ENCODE measurements at regions not wholly inside any gene's neighbourhood (a gene's known extent, or its start where the extent isn't known, plus 50 kb on each side); places are given as distances from the start of the nearest gene placed in this dataset.

DNA sequence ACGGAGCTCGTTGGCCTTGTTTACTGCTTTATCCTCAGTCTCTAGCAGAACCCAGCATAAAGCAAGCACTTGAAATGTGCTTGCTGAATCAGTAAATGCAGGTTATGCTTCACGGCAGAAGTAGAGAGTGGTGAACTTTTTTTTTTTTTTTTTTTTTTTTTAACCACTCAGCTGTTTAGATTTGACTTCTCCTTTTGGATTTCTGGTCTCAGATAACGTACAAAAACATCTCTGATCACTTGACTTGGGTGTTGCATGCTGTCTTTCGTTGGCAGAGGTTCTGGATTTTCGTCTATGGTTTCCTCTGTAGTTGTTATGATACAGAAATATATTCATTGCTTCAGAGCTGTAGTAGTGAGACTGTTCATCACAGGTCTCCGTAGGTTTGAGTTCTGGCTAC, 242.5 kb upstream of the HABP2 start:
- H3K4me3 Mint-ChIP-seq, result no peak overlapping the region
- H3K36me3 Mint-ChIP-seq (ENCODE audit: insufficient read depth), result no peaks in the 10 kb centered on the region
- H3K27me3 Mint-ChIP-seq (ENCODE audit: low read depth), result peaks cover 4% of the 10 kb centered on the region
- no peaks in the 10 kb centered on the region for H3K4me1 Mint-ChIP-seq (ENCODE audit: low read depth)
- H3K9me3 Mint-ChIP-seq, result no peaks in the 10 kb centered on the region
- DNase-seq, result no peak
- no peak for ATAC-seq

DNA sequence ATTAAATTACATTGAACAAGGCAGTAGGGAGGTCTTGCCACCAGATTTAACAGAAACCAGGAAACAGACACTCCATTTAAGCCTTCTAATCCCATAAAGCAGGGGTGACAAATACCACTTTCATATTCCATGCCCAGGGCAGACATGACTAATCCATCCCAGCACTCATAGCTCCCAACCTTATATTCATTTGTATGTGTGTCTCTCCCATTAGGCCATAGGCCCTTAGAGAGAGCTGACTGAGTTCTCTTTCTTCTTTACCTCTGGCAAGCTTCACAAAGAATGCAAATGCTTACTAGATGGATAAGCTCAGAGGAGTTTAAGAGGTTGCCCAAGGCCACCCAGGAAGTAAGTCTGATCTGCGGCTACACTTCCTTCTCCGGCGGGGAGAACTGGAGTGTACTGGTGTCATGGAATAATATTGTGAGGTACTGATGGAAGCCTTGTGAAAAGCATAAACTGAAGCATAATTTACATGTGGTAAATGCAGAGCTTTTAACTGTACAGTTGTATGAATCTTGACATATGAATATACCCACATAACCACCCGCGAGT, 239.7 kb upstream of the HABP2 start:
- Mint-ChIP-seq H3K4me3 (no peak overlapping the region), H3K36me3 (ENCODE audit: insufficient read depth) (no peaks in the 10 kb centered on the region), H3K9me3 (no peaks in the 10 kb centered on the region), H3K4me1 (ENCODE audit: low read depth) (no peaks in the 10 kb centered on the region), H3K27me3 (ENCODE audit: low read depth) (peaks cover 6% of the 10 kb centered on the region)
- no peak for DNase-seq
- ATAC-seq, result no peak

DNA sequence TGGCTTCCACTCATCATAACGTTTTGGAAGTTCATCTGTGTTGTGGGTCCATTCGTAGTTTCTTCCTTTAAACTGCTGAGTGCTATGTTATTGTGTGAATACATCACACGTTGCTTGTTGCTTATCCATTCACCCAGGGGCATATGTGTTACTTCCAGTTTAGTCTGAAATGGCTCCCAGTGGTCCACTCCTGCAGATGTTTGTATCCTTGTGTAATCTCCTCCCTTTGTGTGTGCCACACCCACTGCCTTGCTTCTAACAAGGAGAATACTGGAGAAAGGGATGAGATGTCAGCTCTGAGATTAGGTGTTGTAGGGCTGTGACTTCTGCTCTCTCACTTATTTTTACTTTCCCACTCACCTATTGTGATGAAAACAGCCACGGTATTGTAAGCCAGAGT, 239.1 kb upstream of the HABP2 start:
- Mint-ChIP-seq H3K4me3 (no peak overlapping the region), H3K36me3 (ENCODE audit: insufficient read depth) (no peaks in the 10 kb centered on the region), H3K27me3 (ENCODE audit: low read depth) (peaks cover 5% of the 10 kb centered on the region), H3K9me3 (no peaks in the 10 kb centered on the region), H3K4me1 (ENCODE audit: low read depth) (no peaks in the 10 kb centered on the region)
- no peak for ATAC-seq
- no peak for DNase-seq

DNA sequence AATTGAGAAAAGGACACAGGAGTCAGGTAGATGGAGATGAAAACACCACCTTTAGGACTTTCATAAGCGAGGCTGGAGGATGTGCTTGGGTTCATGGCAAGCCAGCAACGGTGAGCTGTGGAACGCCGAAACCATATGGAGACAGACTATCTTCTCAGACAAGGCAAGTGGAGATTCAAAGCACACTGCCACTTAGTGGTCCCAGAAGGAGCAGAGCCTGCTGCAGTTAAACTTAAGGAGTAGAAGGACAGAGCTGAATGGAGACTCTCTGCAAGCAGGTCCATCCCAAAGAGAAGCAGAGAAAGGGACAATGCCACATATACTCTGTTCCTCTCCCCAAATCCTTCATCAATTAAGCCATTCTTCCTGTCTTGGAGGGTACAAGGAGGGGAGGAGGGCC, 236.3 kb upstream of the HABP2 start:
- no peak for ATAC-seq
- Mint-ChIP-seq H3K4me1 (ENCODE audit: low read depth) (no peaks in the 10 kb centered on the region), H3K9me3 (no peaks in the 10 kb centered on the region), H3K36me3 (ENCODE audit: insufficient read depth) (no peaks in the 10 kb centered on the region), H3K27me3 (ENCODE audit: low read depth) (peaks cover 2% of the 10 kb centered on the region), H3K4me3 (no peak overlapping the region)
- no peak for DNase-seq

DNA sequence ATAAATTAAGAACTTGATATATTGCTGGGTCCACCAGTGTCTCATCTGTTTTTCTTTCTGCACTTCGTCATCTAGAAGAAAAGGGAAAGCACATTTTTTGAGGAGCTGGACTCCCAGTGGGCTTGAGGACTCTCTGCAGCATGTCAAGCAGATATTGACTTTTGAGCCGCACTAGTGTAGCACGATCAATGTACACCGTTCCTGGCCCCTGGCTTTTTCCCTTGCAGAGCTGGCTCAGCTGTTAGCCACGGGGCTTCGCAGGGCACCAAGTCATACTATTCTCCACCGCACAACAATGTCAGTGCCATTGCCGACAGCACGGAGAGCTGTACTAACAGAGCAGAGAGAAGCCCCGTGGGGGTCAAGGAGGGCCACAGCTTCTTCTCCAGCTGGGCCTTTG, 235.4 kb upstream of the HABP2 start:
- H3K9me3 Mint-ChIP-seq, result no peaks in the 10 kb centered on the region
- H3K4me3 Mint-ChIP-seq, result no peak overlapping the region
- ATAC-seq (no peak), DNase-seq (no peak)
- H3K27me3 Mint-ChIP-seq (ENCODE audit: low read depth), result peaks cover 8% of the 10 kb centered on the region
- H3K36me3 Mint-ChIP-seq (ENCODE audit: insufficient read depth), result no peaks in the 10 kb centered on the region
- H3K4me1 Mint-ChIP-seq (ENCODE audit: low read depth), result no peaks in the 10 kb centered on the region

DNA sequence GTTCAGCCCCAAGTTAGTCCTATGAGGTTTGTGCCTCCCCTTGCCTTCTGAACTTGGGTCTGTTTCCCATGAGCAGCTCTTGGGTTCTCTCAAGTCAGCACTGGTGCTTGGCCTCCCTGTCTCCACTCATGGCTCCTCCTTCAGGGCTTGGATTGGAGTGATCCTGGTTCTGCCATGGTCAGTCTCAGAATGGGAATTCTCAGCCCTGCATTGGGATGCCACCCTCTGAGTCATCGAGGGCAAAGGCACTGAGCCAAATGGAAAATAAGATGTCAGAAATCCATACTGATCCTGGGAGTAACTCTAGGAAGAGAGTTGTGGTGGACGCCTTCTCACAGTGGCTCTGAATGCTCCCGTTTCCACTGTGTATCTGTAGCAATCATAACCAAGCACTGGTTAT, 233.4 kb upstream of the HABP2 start:
- ATAC-seq, result no peak
- Mint-ChIP-seq H3K27me3 (ENCODE audit: low read depth) (peaks cover 8% of the 10 kb centered on the region), H3K4me1 (ENCODE audit: low read depth) (no peaks in the 10 kb centered on the region), H3K4me3 (no peak overlapping the region), H3K36me3 (ENCODE audit: insufficient read depth) (no peaks in the 10 kb centered on the region), H3K9me3 (no peaks in the 10 kb centered on the region)
- no peak for DNase-seq

DNA sequence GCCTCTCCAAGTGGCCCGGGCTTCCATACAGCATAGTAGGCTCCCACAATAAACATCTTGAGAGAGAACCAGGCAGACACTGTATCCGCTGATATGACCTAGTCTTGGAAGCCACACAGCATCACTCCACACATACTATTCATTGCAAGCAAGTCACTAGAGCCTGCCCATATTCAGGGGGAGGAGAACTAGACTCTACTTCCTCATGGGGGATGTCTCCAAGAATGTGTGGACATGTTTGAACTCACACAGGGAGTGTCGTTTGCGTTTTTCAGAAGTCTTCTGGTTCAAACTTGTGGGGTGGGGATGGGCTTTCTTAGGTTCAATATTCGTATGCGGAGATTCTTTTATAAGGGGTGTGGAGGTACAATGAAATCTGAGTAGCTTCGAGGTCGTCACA, 232.6 kb upstream of the HABP2 start:
- no peak overlapping the region for H3K4me3 Mint-ChIP-seq
- DNase-seq (no peak), ATAC-seq (no peak)
- no peaks in the 10 kb centered on the region for H3K36me3 Mint-ChIP-seq (ENCODE audit: insufficient read depth)
- no peaks in the 10 kb centered on the region for H3K4me1 Mint-ChIP-seq (ENCODE audit: low read depth)
- H3K9me3 Mint-ChIP-seq, result no peaks in the 10 kb centered on the region
- peaks cover 8% of the 10 kb centered on the region for H3K27me3 Mint-ChIP-seq (ENCODE audit: low read depth)

DNA sequence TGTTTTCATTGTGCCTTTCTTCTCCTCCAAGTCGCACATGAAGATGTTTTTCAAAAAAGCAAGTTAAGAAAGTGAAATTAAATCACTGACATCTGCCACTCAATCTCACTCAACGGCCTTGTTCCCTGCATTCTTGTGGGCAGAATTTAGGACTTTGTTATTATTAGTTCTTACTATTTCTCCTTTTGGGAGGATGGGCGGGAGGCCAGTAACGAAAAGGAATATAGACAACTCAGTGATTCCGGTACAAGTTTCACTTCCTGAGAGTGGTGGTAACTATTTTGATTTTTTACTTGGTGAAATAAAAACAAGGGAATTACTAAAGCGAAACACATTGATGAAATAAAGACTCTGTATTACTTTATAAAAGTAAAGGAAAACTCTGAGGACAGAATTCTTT, 231.9 kb upstream of the HABP2 start:
- no peaks in the 10 kb centered on the region for H3K4me1 Mint-ChIP-seq (ENCODE audit: low read depth)
- no peak for ATAC-seq
- no peak for DNase-seq
- H3K36me3 Mint-ChIP-seq (ENCODE audit: insufficient read depth), result no peaks in the 10 kb centered on the region
- peaks cover 8% of the 10 kb centered on the region for H3K27me3 Mint-ChIP-seq (ENCODE audit: low read depth)
- no peaks in the 10 kb centered on the region for H3K9me3 Mint-ChIP-seq
- H3K4me3 Mint-ChIP-seq, result no peak overlapping the region

DNA sequence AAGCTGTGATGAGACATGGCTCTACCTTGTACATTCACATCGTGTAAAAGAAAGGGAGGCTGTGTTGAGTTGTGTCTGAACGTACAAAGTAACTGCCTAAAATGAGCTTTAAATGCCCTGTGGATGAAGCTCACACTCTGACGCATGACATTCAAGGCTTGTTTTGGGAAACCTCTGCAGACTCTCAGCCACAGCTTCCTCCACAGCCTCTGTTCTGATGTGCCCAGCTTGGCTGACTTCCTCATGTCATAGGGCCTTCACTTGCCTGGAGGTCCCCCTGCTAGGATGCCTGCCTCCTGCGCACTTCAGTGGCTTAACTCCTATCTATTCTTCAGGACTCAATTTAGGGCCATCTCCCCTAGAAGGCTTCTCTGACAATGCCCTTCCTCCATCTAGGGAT, 230.0 kb upstream of the HABP2 start:
- peaks cover 8% of the 10 kb centered on the region for H3K27me3 Mint-ChIP-seq (ENCODE audit: low read depth)
- no peaks in the 10 kb centered on the region for H3K4me1 Mint-ChIP-seq (ENCODE audit: low read depth)
- H3K4me3 Mint-ChIP-seq, result no peak overlapping the region
- H3K9me3 Mint-ChIP-seq, result no peaks in the 10 kb centered on the region
- DNase-seq (no peak), ATAC-seq (no peak)
- H3K36me3 Mint-ChIP-seq (ENCODE audit: insufficient read depth), result no peaks in the 10 kb centered on the region

DNA sequence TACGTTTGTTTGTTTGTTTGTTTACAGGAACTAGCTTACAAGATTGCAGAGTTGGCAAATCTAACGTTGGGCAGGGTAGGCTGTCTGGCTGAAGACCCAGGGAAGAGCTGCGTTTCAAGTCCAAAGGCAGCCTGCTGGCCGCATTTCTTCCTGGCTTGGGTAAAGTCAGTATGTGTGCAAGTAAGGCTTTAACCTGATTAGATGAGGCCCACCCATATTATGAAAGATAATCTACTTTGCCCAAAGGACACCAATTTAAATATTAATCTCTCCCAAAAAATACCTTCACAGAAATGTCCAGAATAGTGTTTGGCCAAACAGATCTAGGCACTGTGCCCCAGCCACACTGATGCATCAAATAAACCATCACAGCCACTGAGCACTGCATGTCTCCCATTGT, 228.9 kb upstream of the HABP2 start:
- no peak overlapping the region for H3K4me3 Mint-ChIP-seq

DNA sequence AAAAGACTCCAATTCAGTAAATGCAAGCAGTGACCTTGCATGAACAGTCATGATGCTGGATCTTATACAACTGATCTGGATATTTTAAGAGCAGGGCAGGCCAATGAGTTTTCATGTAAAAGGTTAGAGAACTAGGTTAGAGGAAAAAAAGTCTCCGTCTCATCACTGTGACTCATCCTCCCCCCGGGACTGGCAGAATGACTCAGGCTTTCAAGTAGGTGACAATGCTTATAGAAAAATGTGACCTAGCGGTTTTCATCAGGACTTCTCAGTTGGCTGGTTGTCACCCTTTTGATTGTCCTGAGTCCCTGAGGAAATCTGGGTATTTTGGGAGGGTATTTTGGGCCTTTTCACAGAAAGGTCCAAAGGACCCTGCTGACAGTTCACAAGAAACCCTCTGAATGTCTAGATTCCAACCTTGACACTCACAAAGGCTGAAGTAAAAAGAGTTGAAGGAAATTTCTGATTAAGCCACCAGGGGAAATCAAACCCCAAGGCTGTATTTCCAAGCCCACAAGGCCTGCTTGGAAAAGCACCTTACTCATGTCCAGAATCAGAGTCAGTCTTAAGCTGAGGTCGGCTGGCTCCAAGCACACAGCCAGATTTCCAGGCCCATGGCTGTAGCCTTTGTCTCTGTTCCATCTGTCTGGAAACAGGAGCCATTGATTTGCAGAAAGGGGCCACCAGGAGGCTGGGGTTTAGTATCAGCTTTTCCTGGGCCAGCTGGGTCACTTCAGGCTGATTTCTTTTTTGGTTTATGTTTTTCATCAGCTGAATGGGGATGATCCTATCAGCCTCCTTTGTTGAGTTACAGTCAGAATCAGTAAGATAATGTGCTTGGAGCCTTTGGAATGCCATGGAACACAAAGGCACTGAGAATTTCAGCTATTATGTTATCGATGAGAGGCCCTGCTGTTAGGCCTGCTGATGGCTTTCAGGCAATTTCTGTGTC, 226.4 kb upstream of the HABP2 start:
- no peaks in the 10 kb centered on the region for H3K4me1 Mint-ChIP-seq (ENCODE audit: low read depth)
- no peaks in the 10 kb centered on the region for H3K36me3 Mint-ChIP-seq (ENCODE audit: insufficient read depth)
- H3K27me3 Mint-ChIP-seq (ENCODE audit: low read depth), result peaks cover 11% of the 10 kb centered on the region
- no peaks in the 10 kb centered on the region for H3K9me3 Mint-ChIP-seq
- H3K4me3 Mint-ChIP-seq, result no peak overlapping the region
- ATAC-seq (peak; percentile 67 to 82), DNase-seq (no peak)

More for the DNA sequence above, 228.9 kb upstream of the HABP2 start:
- Mint-ChIP-seq H3K9me3 (no peaks in the 10 kb centered on the region), H3K27me3 (ENCODE audit: low read depth) (peaks cover 6% of the 10 kb centered on the region), H3K4me1 (ENCODE audit: low read depth) (no peaks in the 10 kb centered on the region), H3K36me3 (ENCODE audit: insufficient read depth) (no peaks in the 10 kb centered on the region)
- DNase-seq (no peak), ATAC-seq (no peak)

DNA sequence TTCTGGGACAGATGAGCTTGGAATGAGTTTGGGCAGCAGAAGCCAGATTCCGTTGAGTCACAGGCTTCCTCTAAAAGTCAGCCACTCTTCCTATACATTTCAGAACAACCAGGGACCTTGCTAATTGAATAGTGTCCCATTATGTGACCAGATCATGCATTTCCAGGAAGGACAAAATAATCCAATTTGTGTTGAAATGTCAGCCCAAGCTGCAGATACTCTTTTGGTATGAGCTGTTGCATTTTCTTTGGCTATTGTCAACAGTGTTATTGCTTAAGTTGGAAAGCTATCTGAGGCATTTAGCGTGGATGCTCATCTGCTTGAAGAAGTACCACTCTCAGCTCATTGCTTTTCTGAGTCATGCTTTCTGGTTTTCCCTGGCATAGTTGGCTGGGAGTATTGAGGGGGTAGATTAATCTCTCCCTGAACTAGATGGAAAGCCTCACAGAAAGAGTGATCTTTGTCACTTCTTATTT, 223.7 kb upstream of the HABP2 start:
- no peak overlapping the region for H3K4me3 Mint-ChIP-seq
- no peak for DNase-seq
- H3K36me3 Mint-ChIP-seq (ENCODE audit: insufficient read depth), result no peaks in the 10 kb centered on the region
- no peak for ATAC-seq
- H3K27me3 Mint-ChIP-seq (ENCODE audit: low read depth), result peaks cover 12% of the 10 kb centered on the region
- no peaks in the 10 kb centered on the region for H3K9me3 Mint-ChIP-seq
- no peaks in the 10 kb centered on the region for H3K4me1 Mint-ChIP-seq (ENCODE audit: low read depth)

DNA sequence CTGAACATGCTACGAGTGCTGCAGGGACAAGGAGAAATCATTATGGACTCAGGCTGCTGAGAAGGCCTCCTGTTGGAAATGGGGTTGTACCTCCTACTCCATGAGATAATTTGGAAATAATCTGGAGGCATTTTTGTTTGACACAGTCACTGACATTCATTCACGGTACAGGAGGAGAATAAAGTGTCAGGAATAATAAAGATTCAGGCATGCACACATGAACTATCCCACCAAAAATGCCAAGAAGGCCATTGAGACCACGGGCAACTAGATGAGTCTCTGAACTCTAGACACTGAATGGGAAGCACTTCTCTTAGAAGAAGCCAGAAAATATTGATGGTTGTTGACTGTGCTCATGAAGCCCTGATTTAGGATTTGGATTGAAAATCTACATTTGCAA, 220.9 kb upstream of the HABP2 start:
- Mint-ChIP-seq H3K9me3 (no peaks in the 10 kb centered on the region), H3K36me3 (ENCODE audit: insufficient read depth) (no peaks in the 10 kb centered on the region), H3K4me3 (no peak overlapping the region), H3K27me3 (ENCODE audit: low read depth) (peaks cover 12% of the 10 kb centered on the region), H3K4me1 (ENCODE audit: low read depth) (no peaks in the 10 kb centered on the region)
- DNase-seq, result no peak
- ATAC-seq, result no peak

DNA sequence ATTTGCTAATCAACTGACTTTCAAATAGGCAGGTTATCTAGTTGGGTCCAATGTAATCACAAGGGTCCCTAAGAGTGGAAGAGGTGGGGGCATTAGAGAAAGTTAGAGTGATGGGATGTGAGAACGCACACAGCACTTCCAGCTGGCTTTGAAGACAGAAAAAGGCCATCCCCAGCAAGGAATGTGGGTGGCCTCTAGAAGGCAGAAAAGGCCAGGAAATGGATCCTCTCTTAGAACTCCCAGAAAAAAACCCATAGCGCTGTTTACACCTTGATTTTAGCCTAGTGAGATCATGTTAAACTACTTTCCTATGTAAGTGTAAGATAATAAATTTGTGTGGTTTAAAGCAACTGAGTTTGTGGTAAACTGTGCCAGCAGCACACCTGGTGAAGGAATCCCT, 219.5 kb upstream of the HABP2 start:
- H3K9me3 Mint-ChIP-seq, result no peaks in the 10 kb centered on the region
- no peaks in the 10 kb centered on the region for H3K36me3 Mint-ChIP-seq (ENCODE audit: insufficient read depth)
- H3K4me1 Mint-ChIP-seq (ENCODE audit: low read depth), result no peaks in the 10 kb centered on the region
- ATAC-seq, result no peak
- DNase-seq, result no peak
- H3K4me3 Mint-ChIP-seq, result no peak overlapping the region
- H3K27me3 Mint-ChIP-seq (ENCODE audit: low read depth), result peaks cover 12% of the 10 kb centered on the region

DNA sequence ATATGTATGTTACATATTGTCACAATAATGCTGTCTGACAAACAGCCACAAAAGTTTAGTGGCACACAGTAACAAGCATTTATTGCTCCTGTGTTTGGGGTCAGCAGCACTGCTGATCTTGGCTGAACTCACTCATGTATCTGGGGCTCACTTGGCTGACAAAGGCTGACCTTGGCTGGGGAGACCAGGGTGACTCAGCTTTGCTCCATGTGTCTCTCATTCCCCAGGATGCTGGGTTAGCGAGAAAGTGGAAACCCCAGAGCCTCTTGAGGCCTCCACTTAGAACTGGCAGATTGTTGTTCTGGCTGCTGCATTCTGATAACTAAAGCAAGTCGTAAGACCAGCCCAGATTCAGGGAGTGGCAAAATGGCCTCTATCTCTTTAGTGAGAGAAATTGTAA, 217.3 kb upstream of the HABP2 start:
- ATAC-seq (no peak), DNase-seq (no peak)
- H3K9me3 Mint-ChIP-seq, result no peaks in the 10 kb centered on the region
- peaks cover 10% of the 10 kb centered on the region for H3K27me3 Mint-ChIP-seq (ENCODE audit: low read depth)
- H3K4me1 Mint-ChIP-seq (ENCODE audit: low read depth), result no peaks in the 10 kb centered on the region
- H3K36me3 Mint-ChIP-seq (ENCODE audit: insufficient read depth), result no peaks in the 10 kb centered on the region
- no peak overlapping the region for H3K4me3 Mint-ChIP-seq

Data from activated T-cell treated with anti-CD3 and anti-CD28 coated beads, Interleukin-2, amount 50 U/mL, for 4 hours (primary cell).